ENCODE measurements at regions not wholly inside any gene's neighbourhood (a gene's known extent, or its start where the extent isn't known, plus 50 kb on each side); places are given as distances from the start of the nearest gene placed in this dataset.

GRCh38 chr5:124806373-124807077, 60.1 kb upstream of the ZNF608 start:
- no peak overlapping the region for H3K4me3 ChIP-seq (ENCODE audit: low read depth, low read length)
- DNase-seq (ENCODE audit: low read depth), result no peak
- TF ChIP-seq CTCF (IDR thresholded peaks at IDR 0.05; ENCODE audit: control insufficient read depth, extremely low read depth, insufficient read depth), result no peak

GRCh38 chr5:124808842-124809268, 62.4 kb upstream of the ZNF608 start:
- DNase-seq (ENCODE audit: low read depth), result no peak
- no peak for TF ChIP-seq CTCF (IDR thresholded peaks at IDR 0.05; ENCODE audit: control insufficient read depth, extremely low read depth, insufficient read depth)
- no peak overlapping the region for H3K4me3 ChIP-seq (ENCODE audit: low read depth, low read length)

GRCh38 chr5:124810396-124811006, 64.1 kb upstream of the ZNF608 start:
- H3K4me3 ChIP-seq (ENCODE audit: low read depth, low read length), result no peak overlapping the region
- no peak for DNase-seq (ENCODE audit: low read depth)
- TF ChIP-seq CTCF (IDR thresholded peaks at IDR 0.05; ENCODE audit: control insufficient read depth, extremely low read depth, insufficient read depth), result no peak

GRCh38 chr5:124812771-124813358, 66.4 kb upstream of the ZNF608 start:
- no peak for DNase-seq (ENCODE audit: low read depth)
- H3K4me3 ChIP-seq (ENCODE audit: low read depth, low read length), result no peak overlapping the region
- TF ChIP-seq CTCF (IDR thresholded peaks at IDR 0.05; ENCODE audit: control insufficient read depth, extremely low read depth, insufficient read depth), result no peak

GRCh38 chr5:124816381-124816780, 69.9 kb upstream of the ZNF608 start:
- DNase-seq (ENCODE audit: low read depth), result no peak
- no peak for TF ChIP-seq CTCF (IDR thresholded peaks at IDR 0.05; ENCODE audit: control insufficient read depth, extremely low read depth, insufficient read depth)
- H3K4me3 ChIP-seq (ENCODE audit: low read depth, low read length), result no peak overlapping the region

- TF ChIP-seq CTCF (IDR thresholded peaks at IDR 0.05; ENCODE audit: control insufficient read depth, extremely low read depth, insufficient read depth), result no peak
- DNase-seq (ENCODE audit: low read depth), result no peak
- H3K4me3 ChIP-seq (ENCODE audit: low read depth, low read length), result no peak overlapping the region
These were observed 72.8 kb upstream of the ZNF608 start for GRCh38 chr5:124819201-124819600.

Measured in LNCaP clone FGC (cell line).